ENCODE measurements at regions not wholly inside any gene's neighbourhood (a gene's known extent, or its start where the extent isn't known, plus 50 kb on each side); places are given as distances from the start of the nearest gene placed in this dataset.
"Not testable (repeated sequence)": the region's sequence is repeated elsewhere in the genome, so short reads cannot be mapped to it uniquely, and the experiment has no call there.

DNA sequence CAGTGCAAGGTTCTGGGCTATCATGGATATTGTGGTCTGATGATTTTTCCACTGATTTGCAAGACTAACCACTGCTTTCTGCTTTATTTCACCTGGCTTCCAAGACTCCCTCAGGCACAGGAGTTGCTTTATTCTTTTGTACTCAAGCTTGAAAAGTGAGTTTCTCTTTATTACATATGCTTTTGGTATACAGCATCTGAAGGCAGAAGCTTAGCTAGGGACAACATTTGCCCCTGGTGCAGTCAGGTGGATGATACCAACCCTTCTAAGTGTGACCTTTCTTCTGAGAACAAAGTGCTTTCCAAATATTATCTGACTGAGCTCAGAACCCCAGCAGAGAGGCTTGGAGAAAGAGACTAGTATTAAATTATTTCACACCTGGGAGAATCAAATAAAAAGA lies 94.0 kb upstream of the PHACTR1 start:
- no peak overlapping the region for H3K4me3 ChIP-seq (ENCODE audit: low read length)
- DNase-seq (ENCODE audit: low read depth) = no peak
- no peak for TF ChIP-seq CTCF (IDR thresholded peaks at IDR 0.05; ENCODE audit: insufficient read depth, low read depth, low read length, missing control alignments)

DNA sequence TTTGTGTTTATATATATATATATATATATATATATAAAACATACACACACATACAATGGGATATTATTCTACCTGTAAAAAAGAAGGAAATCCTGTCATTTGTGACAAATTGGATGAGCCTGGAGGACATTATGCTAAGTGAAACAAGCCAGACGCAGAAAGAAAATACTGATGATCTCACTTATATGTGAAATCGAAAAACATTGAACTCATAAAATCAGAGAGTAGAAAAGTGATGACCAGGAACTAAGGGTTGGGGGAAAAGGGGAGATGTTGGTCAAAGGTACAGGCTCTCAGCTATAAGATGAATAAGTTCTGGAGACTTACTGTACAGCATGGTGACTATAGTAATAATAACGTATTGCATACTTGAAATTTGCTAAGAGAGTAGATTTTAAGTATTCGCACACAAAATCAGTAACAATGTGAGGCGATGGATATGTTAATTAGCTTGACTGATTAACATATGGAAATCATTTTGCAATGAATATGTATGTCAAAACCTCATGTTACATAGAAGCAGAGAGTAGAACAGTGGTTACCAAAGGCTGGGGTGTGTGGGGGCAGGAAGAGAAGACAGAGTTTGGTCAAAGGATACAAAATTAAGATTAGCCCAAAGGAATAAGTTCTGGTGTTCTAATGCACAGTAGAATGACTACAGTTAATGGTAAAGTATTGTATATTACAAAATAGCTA lies 92.3 kb upstream of the PHACTR1 start:
- no peak for TF ChIP-seq CTCF (IDR thresholded peaks at IDR 0.05; ENCODE audit: insufficient read depth, low read depth, low read length, missing control alignments)
- H3K4me3 ChIP-seq (ENCODE audit: low read length) = no peak overlapping the region
- no peak for DNase-seq (ENCODE audit: low read depth)

- H3K4me3 ChIP-seq (ENCODE audit: low read length) = no peak overlapping the region
- TF ChIP-seq CTCF (IDR thresholded peaks at IDR 0.05; ENCODE audit: insufficient read depth, low read depth, low read length, missing control alignments) = no peak
- DNase-seq (ENCODE audit: low read depth) = no peak
Observed at GRCh38 chr6:12627053-12627452, 89.5 kb upstream of the PHACTR1 start.

DNA sequence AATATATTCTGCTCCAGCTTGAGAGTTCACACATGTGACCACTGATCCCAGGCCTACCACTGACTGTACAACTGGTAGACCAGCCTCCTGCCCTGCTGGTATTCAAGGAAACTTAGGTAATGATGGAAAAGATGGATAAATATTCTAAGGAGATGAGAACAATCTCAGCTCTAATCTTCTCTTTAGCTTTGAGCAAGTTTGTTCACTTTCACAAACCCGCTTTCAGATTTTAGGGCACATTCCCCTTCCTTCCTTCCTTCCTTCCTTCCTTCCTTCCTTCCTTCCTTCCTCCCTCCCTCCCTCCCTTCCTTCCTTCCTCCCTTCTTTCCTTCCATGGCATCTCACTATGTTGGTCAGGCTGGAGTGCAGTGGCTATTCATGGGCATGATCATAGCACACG lies 88.2 kb upstream of the PHACTR1 start:
- TF ChIP-seq CTCF (IDR thresholded peaks at IDR 0.05; ENCODE audit: insufficient read depth, low read depth, low read length, missing control alignments) = no peak
- no peak for DNase-seq (ENCODE audit: low read depth)
- H3K4me3 ChIP-seq (ENCODE audit: low read length) = no peak overlapping the region

DNA sequence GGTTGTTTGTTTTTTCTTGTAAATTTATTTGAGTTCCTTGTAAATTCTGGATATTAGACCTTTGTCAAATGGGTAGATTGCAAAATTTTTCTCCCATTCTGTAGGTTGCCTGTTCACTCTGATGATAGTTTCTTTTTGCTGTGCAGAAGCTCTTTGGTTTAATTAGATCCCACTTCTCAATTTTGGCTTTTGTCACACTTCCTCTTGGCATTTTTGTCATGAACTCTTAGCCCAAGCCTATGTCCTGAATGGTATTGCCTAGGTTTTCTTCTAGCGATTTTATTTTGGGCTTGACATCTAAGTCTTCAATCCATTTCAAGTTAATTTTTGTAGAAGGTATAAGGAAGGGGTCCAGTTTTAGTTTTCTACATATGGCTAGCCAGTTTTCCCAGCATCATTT lies 82.8 kb upstream of the PHACTR1 start:
- not testable (repeated sequence) for H3K4me3 ChIP-seq (ENCODE audit: low read length); DNase-seq (ENCODE audit: low read depth)

- no peak overlapping the region for H3K4me3 ChIP-seq (ENCODE audit: low read length)
- DNase-seq (ENCODE audit: low read depth) = no peak
- TF ChIP-seq CTCF (IDR thresholded peaks at IDR 0.05; ENCODE audit: insufficient read depth, low read depth, low read length, missing control alignments) = no peak
Observed at GRCh38 chr6:12635375-12635774, 81.2 kb upstream of the PHACTR1 start.

DNA sequence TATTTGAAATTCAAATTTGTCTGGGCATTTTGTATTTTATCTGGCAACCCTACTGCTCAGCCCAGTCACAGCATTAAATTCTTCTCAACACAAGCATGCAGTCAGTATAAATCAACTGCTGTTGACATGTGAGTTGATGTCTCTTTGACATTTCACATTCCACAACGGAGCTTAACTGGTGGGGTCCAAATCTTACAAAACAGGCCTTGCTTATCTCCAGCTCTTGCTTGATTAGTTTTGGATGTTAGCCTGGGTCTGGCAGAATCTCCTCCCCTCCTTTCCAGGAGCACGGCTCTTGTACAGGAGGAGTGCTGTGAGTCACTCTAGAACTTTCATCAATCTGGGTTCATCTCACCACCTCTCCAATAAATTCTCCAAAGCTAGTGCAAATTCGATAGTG lies 80.8 kb upstream of the PHACTR1 start:
- no peak overlapping the region for H3K4me3 ChIP-seq (ENCODE audit: low read length)
- TF ChIP-seq CTCF (IDR thresholded peaks at IDR 0.05; ENCODE audit: insufficient read depth, low read depth, low read length, missing control alignments) = no peak
- no peak for DNase-seq (ENCODE audit: low read depth)
